ENCODE measurements at regions not wholly inside any gene's neighbourhood (a gene's known extent, or its start where the extent isn't known, plus 50 kb on each side); places are given as distances from the start of the nearest gene placed in this dataset.

DNA sequence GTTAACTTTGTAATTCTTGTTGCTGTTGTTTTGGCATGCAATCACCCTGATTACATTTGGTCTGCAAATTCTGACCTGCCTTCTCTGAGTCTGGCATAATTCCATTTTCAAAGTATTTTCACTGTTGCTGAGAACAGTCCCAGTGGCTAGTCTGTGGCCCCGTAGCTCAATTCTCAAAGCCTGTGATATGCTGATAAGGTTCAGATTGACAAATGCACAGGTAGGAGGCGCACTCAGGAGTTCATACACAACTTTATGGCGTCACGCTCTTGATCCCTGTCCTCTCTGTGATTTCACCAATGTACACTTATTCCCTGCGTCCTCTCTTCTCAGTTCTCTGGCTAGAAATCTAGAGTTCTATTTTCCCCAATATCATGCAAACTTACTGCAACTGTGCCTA lies 376.6 kb upstream of the SLCO3A1 start (continued):
- TF ChIP-seq, protein P1, sequence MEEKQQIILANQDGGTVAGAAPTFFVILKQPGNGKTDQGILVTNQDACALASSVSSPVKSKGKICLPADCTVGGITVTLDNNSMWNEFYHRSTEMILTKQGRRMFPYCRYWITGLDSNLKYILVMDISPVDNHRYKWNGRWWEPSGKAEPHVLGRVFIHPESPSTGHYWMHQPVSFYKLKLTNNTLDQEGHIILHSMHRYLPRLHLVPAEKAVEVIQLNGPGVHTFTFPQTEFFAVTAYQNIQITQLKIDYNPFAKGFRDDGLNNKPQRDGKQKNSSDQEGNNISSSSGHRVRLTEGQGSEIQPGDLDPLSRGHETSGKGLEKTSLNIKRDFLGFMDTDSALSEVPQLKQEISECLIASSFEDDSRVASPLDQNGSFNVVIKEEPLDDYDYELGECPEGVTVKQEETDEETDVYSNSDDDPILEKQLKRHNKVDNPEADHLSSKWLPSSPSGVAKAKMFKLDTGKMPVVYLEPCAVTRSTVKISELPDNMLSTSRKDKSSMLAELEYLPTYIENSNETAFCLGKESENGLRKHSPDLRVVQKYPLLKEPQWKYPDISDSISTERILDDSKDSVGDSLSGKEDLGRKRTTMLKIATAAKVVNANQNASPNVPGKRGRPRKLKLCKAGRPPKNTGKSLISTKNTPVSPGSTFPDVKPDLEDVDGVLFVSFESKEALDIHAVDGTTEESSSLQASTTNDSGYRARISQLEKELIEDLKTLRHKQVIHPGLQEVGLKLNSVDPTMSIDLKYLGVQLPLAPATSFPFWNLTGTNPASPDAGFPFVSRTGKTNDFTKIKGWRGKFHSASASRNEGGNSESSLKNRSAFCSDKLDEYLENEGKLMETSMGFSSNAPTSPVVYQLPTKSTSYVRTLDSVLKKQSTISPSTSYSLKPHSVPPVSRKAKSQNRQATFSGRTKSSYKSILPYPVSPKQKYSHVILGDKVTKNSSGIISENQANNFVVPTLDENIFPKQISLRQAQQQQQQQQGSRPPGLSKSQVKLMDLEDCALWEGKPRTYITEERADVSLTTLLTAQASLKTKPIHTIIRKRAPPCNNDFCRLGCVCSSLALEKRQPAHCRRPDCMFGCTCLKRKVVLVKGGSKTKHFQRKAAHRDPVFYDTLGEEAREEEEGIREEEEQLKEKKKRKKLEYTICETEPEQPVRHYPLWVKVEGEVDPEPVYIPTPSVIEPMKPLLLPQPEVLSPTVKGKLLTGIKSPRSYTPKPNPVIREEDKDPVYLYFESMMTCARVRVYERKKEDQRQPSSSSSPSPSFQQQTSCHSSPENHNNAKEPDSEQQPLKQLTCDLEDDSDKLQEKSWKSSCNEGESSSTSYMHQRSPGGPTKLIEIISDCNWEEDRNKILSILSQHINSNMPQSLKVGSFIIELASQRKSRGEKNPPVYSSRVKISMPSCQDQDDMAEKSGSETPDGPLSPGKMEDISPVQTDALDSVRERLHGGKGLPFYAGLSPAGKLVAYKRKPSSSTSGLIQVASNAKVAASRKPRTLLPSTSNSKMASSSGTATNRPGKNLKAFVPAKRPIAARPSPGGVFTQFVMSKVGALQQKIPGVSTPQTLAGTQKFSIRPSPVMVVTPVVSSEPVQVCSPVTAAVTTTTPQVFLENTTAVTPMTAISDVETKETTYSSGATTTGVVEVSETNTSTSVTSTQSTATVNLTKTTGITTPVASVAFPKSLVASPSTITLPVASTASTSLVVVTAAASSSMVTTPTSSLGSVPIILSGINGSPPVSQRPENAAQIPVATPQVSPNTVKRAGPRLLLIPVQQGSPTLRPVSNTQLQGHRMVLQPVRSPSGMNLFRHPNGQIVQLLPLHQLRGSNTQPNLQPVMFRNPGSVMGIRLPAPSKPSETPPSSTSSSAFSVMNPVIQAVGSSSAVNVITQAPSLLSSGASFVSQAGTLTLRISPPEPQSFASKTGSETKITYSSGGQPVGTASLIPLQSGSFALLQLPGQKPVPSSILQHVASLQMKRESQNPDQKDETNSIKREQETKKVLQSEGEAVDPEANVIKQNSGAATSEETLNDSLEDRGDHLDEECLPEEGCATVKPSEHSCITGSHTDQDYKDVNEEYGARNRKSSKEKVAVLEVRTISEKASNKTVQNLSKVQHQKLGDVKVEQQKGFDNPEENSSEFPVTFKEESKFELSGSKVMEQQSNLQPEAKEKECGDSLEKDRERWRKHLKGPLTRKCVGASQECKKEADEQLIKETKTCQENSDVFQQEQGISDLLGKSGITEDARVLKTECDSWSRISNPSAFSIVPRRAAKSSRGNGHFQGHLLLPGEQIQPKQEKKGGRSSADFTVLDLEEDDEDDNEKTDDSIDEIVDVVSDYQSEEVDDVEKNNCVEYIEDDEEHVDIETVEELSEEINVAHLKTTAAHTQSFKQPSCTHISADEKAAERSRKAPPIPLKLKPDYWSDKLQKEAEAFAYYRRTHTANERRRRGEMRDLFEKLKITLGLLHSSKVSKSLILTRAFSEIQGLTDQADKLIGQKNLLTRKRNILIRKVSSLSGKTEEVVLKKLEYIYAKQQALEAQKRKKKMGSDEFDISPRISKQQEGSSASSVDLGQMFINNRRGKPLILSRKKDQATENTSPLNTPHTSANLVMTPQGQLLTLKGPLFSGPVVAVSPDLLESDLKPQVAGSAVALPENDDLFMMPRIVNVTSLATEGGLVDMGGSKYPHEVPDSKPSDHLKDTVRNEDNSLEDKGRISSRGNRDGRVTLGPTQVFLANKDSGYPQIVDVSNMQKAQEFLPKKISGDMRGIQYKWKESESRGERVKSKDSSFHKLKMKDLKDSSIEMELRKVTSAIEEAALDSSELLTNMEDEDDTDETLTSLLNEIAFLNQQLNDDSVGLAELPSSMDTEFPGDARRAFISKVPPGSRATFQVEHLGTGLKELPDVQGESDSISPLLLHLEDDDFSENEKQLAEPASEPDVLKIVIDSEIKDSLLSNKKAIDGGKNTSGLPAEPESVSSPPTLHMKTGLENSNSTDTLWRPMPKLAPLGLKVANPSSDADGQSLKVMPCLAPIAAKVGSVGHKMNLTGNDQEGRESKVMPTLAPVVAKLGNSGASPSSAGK (IDR thresholded peaks at IDR 0.05): no peak
- TF ChIP-seq HEY1 (CRISPR knock-in tag; IDR thresholded peaks at IDR 0.05; ENCODE audit: borderline replicate concordance): no peak
- TF ChIP-seq KDM1A (IDR thresholded peaks at IDR 0.05): peak; percentile 86 to 88
- TF ChIP-seq, protein P2, sequence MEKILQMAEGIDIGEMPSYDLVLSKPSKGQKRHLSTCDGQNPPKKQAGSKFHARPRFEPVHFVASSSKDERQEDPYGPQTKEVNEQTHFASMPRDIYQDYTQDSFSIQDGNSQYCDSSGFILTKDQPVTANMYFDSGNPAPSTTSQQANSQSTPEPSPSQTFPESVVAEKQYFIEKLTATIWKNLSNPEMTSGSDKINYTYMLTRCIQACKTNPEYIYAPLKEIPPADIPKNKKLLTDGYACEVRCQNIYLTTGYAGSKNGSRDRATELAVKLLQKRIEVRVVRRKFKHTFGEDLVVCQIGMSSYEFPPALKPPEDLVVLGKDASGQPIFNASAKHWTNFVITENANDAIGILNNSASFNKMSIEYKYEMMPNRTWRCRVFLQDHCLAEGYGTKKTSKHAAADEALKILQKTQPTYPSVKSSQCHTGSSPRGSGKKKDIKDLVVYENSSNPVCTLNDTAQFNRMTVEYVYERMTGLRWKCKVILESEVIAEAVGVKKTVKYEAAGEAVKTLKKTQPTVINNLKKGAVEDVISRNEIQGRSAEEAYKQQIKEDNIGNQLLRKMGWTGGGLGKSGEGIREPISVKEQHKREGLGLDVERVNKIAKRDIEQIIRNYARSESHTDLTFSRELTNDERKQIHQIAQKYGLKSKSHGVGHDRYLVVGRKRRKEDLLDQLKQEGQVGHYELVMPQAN (IDR thresholded peaks at IDR 0.05; ENCODE audit: borderline replicate concordance): no peak
- TF ChIP-seq, protein P3, sequence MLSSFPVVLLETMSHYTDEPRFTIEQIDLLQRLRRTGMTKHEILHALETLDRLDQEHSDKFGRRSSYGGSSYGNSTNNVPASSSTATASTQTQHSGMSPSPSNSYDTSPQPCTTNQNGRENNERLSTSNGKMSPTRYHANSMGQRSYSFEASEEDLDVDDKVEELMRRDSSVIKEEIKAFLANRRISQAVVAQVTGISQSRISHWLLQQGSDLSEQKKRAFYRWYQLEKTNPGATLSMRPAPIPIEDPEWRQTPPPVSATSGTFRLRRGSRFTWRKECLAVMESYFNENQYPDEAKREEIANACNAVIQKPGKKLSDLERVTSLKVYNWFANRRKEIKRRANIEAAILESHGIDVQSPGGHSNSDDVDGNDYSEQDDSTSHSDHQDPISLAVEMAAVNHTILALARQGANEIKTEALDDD (IDR thresholded peaks at IDR 0.05): no peak
- no peak for TF ChIP-seq TSC22D4 (tag; IDR thresholded peaks at IDR 0.05)
- peak; percentile 89 for TF ChIP-seq ZEB2 (IDR thresholded peaks at IDR 0.05)
- TF ChIP-seq, protein P4, sequence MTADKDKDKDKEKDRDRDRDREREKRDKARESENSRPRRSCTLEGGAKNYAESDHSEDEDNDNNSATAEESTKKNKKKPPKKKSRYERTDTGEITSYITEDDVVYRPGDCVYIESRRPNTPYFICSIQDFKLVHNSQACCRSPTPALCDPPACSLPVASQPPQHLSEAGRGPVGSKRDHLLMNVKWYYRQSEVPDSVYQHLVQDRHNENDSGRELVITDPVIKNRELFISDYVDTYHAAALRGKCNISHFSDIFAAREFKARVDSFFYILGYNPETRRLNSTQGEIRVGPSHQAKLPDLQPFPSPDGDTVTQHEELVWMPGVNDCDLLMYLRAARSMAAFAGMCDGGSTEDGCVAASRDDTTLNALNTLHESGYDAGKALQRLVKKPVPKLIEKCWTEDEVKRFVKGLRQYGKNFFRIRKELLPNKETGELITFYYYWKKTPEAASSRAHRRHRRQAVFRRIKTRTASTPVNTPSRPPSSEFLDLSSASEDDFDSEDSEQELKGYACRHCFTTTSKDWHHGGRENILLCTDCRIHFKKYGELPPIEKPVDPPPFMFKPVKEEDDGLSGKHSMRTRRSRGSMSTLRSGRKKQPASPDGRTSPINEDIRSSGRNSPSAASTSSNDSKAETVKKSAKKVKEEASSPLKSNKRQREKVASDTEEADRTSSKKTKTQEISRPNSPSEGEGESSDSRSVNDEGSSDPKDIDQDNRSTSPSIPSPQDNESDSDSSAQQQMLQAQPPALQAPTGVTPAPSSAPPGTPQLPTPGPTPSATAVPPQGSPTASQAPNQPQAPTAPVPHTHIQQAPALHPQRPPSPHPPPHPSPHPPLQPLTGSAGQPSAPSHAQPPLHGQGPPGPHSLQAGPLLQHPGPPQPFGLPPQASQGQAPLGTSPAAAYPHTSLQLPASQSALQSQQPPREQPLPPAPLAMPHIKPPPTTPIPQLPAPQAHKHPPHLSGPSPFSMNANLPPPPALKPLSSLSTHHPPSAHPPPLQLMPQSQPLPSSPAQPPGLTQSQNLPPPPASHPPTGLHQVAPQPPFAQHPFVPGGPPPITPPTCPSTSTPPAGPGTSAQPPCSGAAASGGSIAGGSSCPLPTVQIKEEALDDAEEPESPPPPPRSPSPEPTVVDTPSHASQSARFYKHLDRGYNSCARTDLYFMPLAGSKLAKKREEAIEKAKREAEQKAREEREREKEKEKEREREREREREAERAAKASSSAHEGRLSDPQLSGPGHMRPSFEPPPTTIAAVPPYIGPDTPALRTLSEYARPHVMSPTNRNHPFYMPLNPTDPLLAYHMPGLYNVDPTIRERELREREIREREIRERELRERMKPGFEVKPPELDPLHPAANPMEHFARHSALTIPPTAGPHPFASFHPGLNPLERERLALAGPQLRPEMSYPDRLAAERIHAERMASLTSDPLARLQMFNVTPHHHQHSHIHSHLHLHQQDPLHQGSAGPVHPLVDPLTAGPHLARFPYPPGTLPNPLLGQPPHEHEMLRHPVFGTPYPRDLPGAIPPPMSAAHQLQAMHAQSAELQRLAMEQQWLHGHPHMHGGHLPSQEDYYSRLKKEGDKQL (CRISPR knock-in tag; IDR thresholded peaks at IDR 0.05; ENCODE audit: borderline replicate concordance): no peak
